ENCODE measurements at regions not wholly inside any gene's neighbourhood (a gene's known extent, or its start where the extent isn't known, plus 50 kb on each side); places are given as distances from the start of the nearest gene placed in this dataset.

- H2BK5ac ChIP-seq (ENCODE audit: low read depth, low read length), result no peak overlapping the region
- H4K8ac ChIP-seq (ENCODE audit: extremely low read depth, insufficient read depth, low read length), result no peak overlapping the region
- no peak overlapping the region for H3K56ac ChIP-seq (replicated peaks; ENCODE audit: insufficient read length, low read depth, low read length)
- H3K23ac ChIP-seq (ENCODE audit: insufficient read length), result no peak overlapping the region
- DNase-seq (ENCODE audit: low read depth in 1 of 2, low spot score in 2 of 2) (no peak), FAIRE-seq (no peak)
- no peak overlapping the region for H3K4me2 ChIP-seq (ENCODE audit: insufficient read depth in 1 of 2, low read depth in 2 of 2, low read length in 2 of 2)
- H2AFZ ChIP-seq (ENCODE audit: low read length), result no peak overlapping the region
- no peak overlapping the region for H2BK15ac ChIP-seq (ENCODE audit: low read length)
- H2BK12ac ChIP-seq (ENCODE audit: low read depth, low read length), result no peak overlapping the region
- no peak overlapping the region for H3K4me3 ChIP-seq (ENCODE audit: extremely low read depth in 1 of 4, insufficient read depth in 2 of 4, low read depth in 3 of 4, low read length in 4 of 4)
- H3K9me3 ChIP-seq (ENCODE audit: insufficient read depth in 2 of 2, low read depth in 1 of 2, low read length in 1 of 2), result no peaks in the 10 kb centered on the region
- no peaks in the 10 kb centered on the region for H3K27me3 ChIP-seq (replicated peaks in 1 of 4; ENCODE audit: control insufficient read depth in 3 of 4, extremely low read depth in 1 of 4, insufficient read depth in 3 of 4, low read length in 3 of 4)
- ChIA-PET CTCF (ENCODE audit: partially characterized antibody) (interaction anchor here (0.6 to 1.5 kb wide), 2 partner anchors 8 to 107 kb away, joined by 3 to 4 read pairs; no protein-coding TSS in a partner anchor), POLR2A (ENCODE audit: partially characterized antibody) (no interaction called here)
- H4K5ac ChIP-seq (ENCODE audit: insufficient read length, low read depth, low read length), result no peak overlapping the region
- 71% methylated on average over 1 of the region's 1 CpG; no CpG with 5 or more reads in 1 of the 2 experiments for WGBS, 2 experiments (ENCODE audit: extremely low coverage in 1 of 2, insufficient coverage in 1 of 2, insufficient read length in 1 of 2, insufficient replicate concordance in 2 of 2, low coverage in 1 of 2, low lambda C conversion rate in 2 of 2, missing lambda C conversion rate in 1 of 2)
- no peak overlapping the region for H3K4ac ChIP-seq (replicated peaks; ENCODE audit: insufficient read length, low read depth, low read length)
- H3K23me2 ChIP-seq (ENCODE audit: low read depth, low read length), result no peaks in the 10 kb centered on the region
- H3K79me2 ChIP-seq (ENCODE audit: control insufficient read depth in 1 of 2, insufficient read depth in 2 of 2, low read length in 2 of 2), result no peaks in the 10 kb centered on the region
- H2BK20ac ChIP-seq (ENCODE audit: low read length), result no peak overlapping the region
- H4K91ac ChIP-seq (replicated peaks; ENCODE audit: insufficient read length, low read length), result no peak overlapping the region
- no peak overlapping the region for H3K9ac ChIP-seq (replicated peaks in 1 of 4; ENCODE audit: extremely low read depth in 1 of 4, low read depth in 3 of 4, low read length in 3 of 4)
- H3K18ac ChIP-seq (ENCODE audit: extremely low read depth, low read length), result no peak overlapping the region
- H3K4me1 ChIP-seq (replicated peaks in 1 of 4; ENCODE audit: control insufficient read depth in 3 of 4, insufficient read depth in 4 of 4, low read length in 3 of 4), result peaks cover 0 to 3% (median 0%) of the 10 kb centered on the region in 4 experiments; a peak in 1 of 7 replicates
- H3K14ac ChIP-seq (ENCODE audit: insufficient read length), result no peak overlapping the region
- no peaks in the 10 kb centered on the region for H3K79me1 ChIP-seq (ENCODE audit: low read depth, low read length)
- H4K20me1 ChIP-seq (replicated peaks in 1 of 2; ENCODE audit: control insufficient read depth in 1 of 2, insufficient read depth in 2 of 2, low read length in 2 of 2), result no peaks in the 10 kb centered on the region
- no peak overlapping the region for H3K27ac ChIP-seq (ENCODE audit: low read depth, low read length)
- no peak overlapping the region for H2BK120ac ChIP-seq (replicated peaks; ENCODE audit: low read depth, low read length)
- no peaks in the 10 kb centered on the region for H3K36me3 ChIP-seq (ENCODE audit: control insufficient read depth in 2 of 4, insufficient read depth in 4 of 4, low read length in 3 of 4)
- no peak overlapping the region for H2AK5ac ChIP-seq (ENCODE audit: low read depth, low read length)
- TF ChIP-seq RNF2 (IDR thresholded peaks at IDR 0.05; ENCODE audit: borderline replicate concordance, low read depth, low read length, missing control alignments, poor library complexity, severe bottlenecking) (no peak), KDM4A (IDR thresholded peaks at IDR 0.05; ENCODE audit: low read depth, low read length, severe bottlenecking) (no peak), SIX5 (IDR thresholded peaks at IDR 0.05; ENCODE audit: low read depth, low read length) (no peak), RXRA (IDR thresholded peaks at IDR 0.05; ENCODE audit: insufficient read depth, low read depth, low read length) (no peak), TCF12 (IDR thresholded peaks at IDR 0.05; ENCODE audit: low read depth, low read length) (no peak), ATF2 (IDR thresholded peaks at IDR 0.05; ENCODE audit: low read length) (no peak), CTCF (IDR thresholded peaks at IDR 0.05; ENCODE audit: control extremely low read depth in 1 of 3, insufficient read depth in 1 of 3, low read depth in 1 of 3, low read length in 3 of 3) (no peak), POLR2A (IDR thresholded peaks at IDR 0.05; ENCODE audit: control extremely low read depth in 1 of 2, low read depth in 2 of 2, low read length in 2 of 2) (no peak)
- TF ChIP-seq, protein P1, sequence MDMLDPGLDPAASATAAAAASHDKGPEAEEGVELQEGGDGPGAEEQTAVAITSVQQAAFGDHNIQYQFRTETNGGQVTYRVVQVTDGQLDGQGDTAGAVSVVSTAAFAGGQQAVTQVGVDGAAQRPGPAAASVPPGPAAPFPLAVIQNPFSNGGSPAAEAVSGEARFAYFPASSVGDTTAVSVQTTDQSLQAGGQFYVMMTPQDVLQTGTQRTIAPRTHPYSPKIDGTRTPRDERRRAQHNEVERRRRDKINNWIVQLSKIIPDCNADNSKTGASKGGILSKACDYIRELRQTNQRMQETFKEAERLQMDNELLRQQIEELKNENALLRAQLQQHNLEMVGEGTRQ (IDR thresholded peaks at IDR 0.05; ENCODE audit: low read length), result no peak
Observed at GRCh38 chr15:100757661-100758060, 122.0 kb upstream of the ALDH1A3 start.

Data from H1 (cell line).